Effector CD8-positive, alpha-beta T cell (primary cell): ENCODE measurements at regions not wholly inside any gene's neighbourhood (a gene's known extent, or its start where the extent isn't known, plus 50 kb on each side); places are given as distances from the start of the nearest gene placed in this dataset.

Source experiments
- DNase-seq: peaks from one replicate; lab custom pipeline; 2025; lab: John Stamatoyannopoulos, UW

GRCh38 chr13:106036870-106037269 lies 498.6 kb downstream of the EFNB2 start:
- no peak for DNase-seq

GRCh38 chr13:106034201-106034600 lies 501.3 kb downstream of the EFNB2 start:
- no peak for DNase-seq

GRCh38 chr13:106033659-106034058 lies 501.8 kb downstream of the EFNB2 start:
- no peak for DNase-seq

GRCh38 chr13:106032441-106032840 lies 503.0 kb downstream of the EFNB2 start:
- no peak for DNase-seq

GRCh38 chr13:106029676-106030290 lies 505.7 kb downstream of the EFNB2 start:
- DNase-seq = no peak

GRCh38 chr13:106028911-106029310 lies 506.6 kb downstream of the EFNB2 start:
- no peak for DNase-seq

- DNase-seq = no peak
Observed at GRCh38 chr13:106011600-106011999, 523.9 kb downstream of the EFNB2 start.

- no peak for DNase-seq
Observed at GRCh38 chr13:106010836-106011235, 524.6 kb downstream of the EFNB2 start.

- no peak for DNase-seq
Observed at GRCh38 chr13:106008540-106008939, 526.9 kb downstream of the EFNB2 start.

GRCh38 chr13:106007156-106007555 lies 528.3 kb downstream of the EFNB2 start:
- no peak for DNase-seq

GRCh38 chr13:106003651-106004050 lies 531.8 kb downstream of the EFNB2 start:
- no peak for DNase-seq

- DNase-seq = no peak
Observed at GRCh38 chr13:106001443-106001842, 534.0 kb downstream of the EFNB2 start.

GRCh38 chr13:105997581-105998550 lies 537.6 kb downstream of the EFNB2 start:
- no peak for DNase-seq

- no peak for DNase-seq
Observed at GRCh38 chr13:105996391-105997025, 539.0 kb downstream of the EFNB2 start.

- DNase-seq = no peak
Observed at GRCh38 chr13:105994340-105994739, 541.1 kb downstream of the EFNB2 start.

- no peak for DNase-seq
Observed at GRCh38 chr13:105991622-105992277, 543.7 kb downstream of the EFNB2 start.

- no peak for DNase-seq
Observed at GRCh38 chr13:105991131-105991530, 544.3 kb downstream of the EFNB2 start.

- DNase-seq = no peak
Observed at GRCh38 chr13:105990256-105990958, 545.1 kb downstream of the EFNB2 start.

GRCh38 chr13:105984646-105985045 lies 550.8 kb downstream of the EFNB2 start:
- no peak for DNase-seq

GRCh38 chr13:105984236-105984635 lies 551.2 kb downstream of the EFNB2 start:
- no peak for DNase-seq

- DNase-seq = no peak
Observed at GRCh38 chr13:105982219-105982930, 553.1 kb downstream of the EFNB2 start.
